ENCODE measurements at regions not wholly inside any gene's neighbourhood (a gene's known extent, or its start where the extent isn't known, plus 50 kb on each side); places are given as distances from the start of the nearest gene placed in this dataset.

DNA sequence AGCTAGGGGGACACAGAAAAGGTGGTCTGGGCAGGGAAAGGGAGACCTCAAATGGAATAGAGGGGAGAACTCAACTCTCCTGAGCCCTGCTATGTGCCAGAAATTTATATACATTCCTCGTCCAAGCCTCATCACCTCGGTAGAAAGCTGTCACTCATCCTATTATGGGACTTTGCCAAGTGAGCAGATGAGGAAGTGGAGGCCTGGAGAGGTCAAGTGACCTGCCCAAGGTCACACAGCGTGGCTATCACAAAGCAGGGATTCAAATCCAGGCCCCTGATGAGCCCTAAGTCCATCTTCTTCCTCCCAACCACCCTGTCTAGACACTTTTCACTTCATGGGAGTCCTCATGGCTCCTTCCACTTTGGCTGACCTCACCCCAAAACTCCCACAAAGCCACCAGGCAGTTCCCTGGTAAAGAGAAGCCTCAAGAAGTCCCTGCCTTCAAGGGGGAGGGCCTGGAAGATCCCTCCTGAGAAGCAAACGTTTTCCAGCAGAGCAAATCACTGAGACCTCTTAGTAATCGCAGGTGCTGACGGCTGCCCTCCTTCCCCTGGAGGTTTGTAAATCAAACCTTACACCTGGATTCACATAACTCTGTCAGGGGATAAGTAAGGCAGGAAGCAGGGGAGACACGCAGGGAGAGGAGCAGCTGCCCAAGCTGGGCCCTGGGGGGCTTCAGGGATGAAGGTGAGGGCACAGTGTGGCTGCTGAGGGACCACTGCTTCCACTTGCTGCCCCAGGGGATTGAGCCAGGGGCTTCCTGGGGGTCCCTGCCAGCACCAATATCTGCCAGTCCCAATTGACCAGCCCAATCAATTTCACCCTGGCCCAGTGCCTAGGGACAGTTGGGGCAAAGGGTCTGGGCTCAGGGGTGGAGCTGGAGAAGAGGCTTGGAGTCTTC lies 351.2 kb downstream of the MATN1 start:
- TF ChIP-seq POLR2AphosphoS5 (IDR thresholded peaks at IDR 0.05; ENCODE audit: low read depth, low read length) (no peak), TAF1 (IDR thresholded peaks at IDR 0.05; ENCODE audit: borderline replicate concordance, insufficient read depth, low read length) (no peak), REST (IDR thresholded peaks at IDR 0.05; ENCODE audit: insufficient read depth in 1 of 2, low read depth in 2 of 2, low read length in 2 of 2) (no peak), FOXP2 (optimal IDR thresholded peaks at IDR 0.05; ENCODE audit: borderline replicate concordance, extremely low read depth, extremely low read length, insufficient read depth) (no peak), SIN3A (IDR thresholded peaks at IDR 0.05; ENCODE audit: borderline replicate concordance, insufficient read depth, low read length) (no peak)

DNA sequence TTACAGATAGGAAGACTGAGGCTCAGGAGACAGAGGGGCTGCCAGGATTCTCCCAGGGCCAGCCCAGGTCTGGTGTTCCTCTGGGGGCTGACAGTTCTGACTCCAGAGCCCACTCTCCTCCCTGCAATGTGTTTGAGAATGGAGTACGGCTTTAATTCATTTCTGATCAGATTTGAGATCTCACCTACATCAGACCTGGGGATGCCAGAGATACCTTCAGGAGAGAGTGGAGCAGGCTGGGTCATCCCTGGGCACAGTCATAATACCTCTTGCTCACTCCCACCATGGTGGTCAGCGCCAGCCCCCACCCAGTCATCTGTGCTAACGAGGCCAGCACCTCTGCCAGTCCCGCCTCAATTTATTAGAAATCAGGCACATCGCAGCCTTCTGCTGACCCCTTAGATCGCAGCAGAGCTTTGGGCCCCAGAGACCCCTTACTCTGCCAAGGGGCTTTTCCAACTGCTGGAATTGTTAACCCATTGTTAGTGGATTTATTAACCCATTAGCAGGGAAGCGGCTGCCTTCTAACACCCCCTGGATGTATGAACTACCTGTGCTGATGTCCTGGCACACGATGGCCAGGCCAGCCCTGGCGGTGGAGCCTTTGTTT lies 352.1 kb downstream of the MATN1 start:
- TF ChIP-seq REST (IDR thresholded peaks at IDR 0.05; ENCODE audit: insufficient read depth in 1 of 2, low read depth in 2 of 2, low read length in 2 of 2) = no peak
- TF ChIP-seq TAF1 (IDR thresholded peaks at IDR 0.05; ENCODE audit: borderline replicate concordance, insufficient read depth, low read length) = no peak
- TF ChIP-seq SIN3A (IDR thresholded peaks at IDR 0.05; ENCODE audit: borderline replicate concordance, insufficient read depth, low read length) = no peak
- no peak for TF ChIP-seq FOXP2 (optimal IDR thresholded peaks at IDR 0.05; ENCODE audit: borderline replicate concordance, extremely low read depth, extremely low read length, insufficient read depth)
- no peak for TF ChIP-seq POLR2AphosphoS5 (IDR thresholded peaks at IDR 0.05; ENCODE audit: low read depth, low read length)

DNA sequence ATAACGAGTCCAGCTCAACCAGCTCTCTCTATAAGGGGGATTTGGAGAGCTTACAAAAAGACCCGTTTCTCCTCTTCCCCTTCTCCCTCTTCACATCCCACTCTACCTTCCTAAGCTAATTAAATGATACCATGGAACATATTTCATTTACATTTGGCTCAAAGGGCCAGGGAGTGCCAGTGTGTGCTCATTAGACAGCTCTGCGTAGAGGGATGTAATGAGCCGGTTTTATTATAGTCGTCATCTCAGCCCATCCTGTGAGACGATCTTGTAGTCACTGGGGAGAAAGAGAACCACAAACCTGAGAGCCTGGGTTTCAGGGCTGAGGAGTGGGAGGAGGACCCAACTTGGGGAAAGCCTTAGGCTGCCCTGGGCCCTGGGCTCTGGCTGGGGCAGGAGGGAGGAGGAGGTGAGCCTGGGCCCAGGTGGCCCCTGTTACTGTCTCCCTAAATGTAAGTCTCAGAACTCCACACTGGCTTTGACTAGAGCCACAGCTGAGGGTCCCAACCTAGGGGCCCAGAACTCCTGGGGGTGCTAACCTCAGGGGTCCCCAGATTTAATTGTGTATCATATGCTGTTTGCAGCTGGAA lies 354.6 kb downstream of the MATN1 start:
- TF ChIP-seq FOXP2 (optimal IDR thresholded peaks at IDR 0.05; ENCODE audit: borderline replicate concordance, extremely low read depth, extremely low read length, insufficient read depth) (no peak), POLR2AphosphoS5 (IDR thresholded peaks at IDR 0.05; ENCODE audit: low read depth, low read length) (no peak), TAF1 (IDR thresholded peaks at IDR 0.05; ENCODE audit: borderline replicate concordance, insufficient read depth, low read length) (no peak), REST (IDR thresholded peaks at IDR 0.05; ENCODE audit: insufficient read depth in 1 of 2, low read depth in 2 of 2, low read length in 2 of 2) (no peak), SIN3A (IDR thresholded peaks at IDR 0.05; ENCODE audit: borderline replicate concordance, insufficient read depth, low read length) (no peak)

GRCh38 chr1:30366911-30367310 lies 356.5 kb downstream of the MATN1 start:
- TF ChIP-seq SIN3A (IDR thresholded peaks at IDR 0.05; ENCODE audit: borderline replicate concordance, insufficient read depth, low read length) (no peak), REST (IDR thresholded peaks at IDR 0.05; ENCODE audit: insufficient read depth in 1 of 2, low read depth in 2 of 2, low read length in 2 of 2) (no peak), POLR2AphosphoS5 (IDR thresholded peaks at IDR 0.05; ENCODE audit: low read depth, low read length) (no peak), TAF1 (IDR thresholded peaks at IDR 0.05; ENCODE audit: borderline replicate concordance, insufficient read depth, low read length) (no peak), FOXP2 (optimal IDR thresholded peaks at IDR 0.05; ENCODE audit: borderline replicate concordance, extremely low read depth, extremely low read length, insufficient read depth) (no peak)

All from PFSK-1 (cell line).